Right lobe of liver (tissue), 4 donors: ENCODE measurements at regions not wholly inside any gene's neighbourhood (a gene's known extent, or its start where the extent isn't known, plus 50 kb on each side); places are given as distances from the start of the nearest gene placed in this dataset.

ENCODE experiments used
- POLR2A ChIP-seq: fragments of 450-650 bp; IDR thresholded peaks from one replicate; pipeline ENCODE4 v1.6.1; 2017; ENCODE audit warnings: antibody characterized with exemption, mild to moderate bottlenecking
- TF ChIP-seq, protein P1 (sequence below), 4 donors: fragments of 200-600 bp in 3 of 4; fragments of 450-650 bp in 1 of 4; IDR thresholded peaks; one replicate each; pipeline versions ENCODE4 v1.5.1 to v1.8.0; 2016 to 2022; ENCODE audit warnings: antibody characterized with exemption in 4 of 4, mild to moderate bottlenecking in 2 of 4
- donor health status: DM: no; HTN: no; CAD: no.
- donor health status: DM: no; HTN: no; CAD: no.
- donor health status: DM: no; HTN: yes; CAD: no.

DNA sequence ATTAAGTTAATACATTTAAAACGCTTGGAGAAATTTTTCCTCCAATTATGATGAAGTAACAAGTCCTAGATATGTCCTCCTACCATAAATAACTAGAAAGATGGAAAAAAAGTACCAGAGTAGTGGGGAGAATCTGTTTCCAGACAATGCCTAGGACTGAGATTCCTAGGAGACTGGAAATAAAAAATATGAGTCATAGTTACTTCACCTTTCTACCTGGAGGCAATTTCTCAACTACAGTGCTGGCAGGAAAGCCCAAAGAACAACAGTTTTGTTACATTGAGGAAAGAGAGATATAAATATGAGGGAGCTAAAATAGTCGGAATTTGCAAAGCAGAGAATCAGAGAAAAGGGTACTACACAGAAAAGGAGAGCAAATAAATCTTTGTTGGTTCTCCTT lies 202.1 kb upstream of the ARHGAP42 start:
- TF ChIP-seq, protein P1, sequence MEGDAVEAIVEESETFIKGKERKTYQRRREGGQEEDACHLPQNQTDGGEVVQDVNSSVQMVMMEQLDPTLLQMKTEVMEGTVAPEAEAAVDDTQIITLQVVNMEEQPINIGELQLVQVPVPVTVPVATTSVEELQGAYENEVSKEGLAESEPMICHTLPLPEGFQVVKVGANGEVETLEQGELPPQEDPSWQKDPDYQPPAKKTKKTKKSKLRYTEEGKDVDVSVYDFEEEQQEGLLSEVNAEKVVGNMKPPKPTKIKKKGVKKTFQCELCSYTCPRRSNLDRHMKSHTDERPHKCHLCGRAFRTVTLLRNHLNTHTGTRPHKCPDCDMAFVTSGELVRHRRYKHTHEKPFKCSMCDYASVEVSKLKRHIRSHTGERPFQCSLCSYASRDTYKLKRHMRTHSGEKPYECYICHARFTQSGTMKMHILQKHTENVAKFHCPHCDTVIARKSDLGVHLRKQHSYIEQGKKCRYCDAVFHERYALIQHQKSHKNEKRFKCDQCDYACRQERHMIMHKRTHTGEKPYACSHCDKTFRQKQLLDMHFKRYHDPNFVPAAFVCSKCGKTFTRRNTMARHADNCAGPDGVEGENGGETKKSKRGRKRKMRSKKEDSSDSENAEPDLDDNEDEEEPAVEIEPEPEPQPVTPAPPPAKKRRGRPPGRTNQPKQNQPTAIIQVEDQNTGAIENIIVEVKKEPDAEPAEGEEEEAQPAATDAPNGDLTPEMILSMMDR (IDR thresholded peaks at IDR 0.05): no peak
- no peak for TF ChIP-seq POLR2A
